GM13976 (cell line): ENCODE measurements at regions not wholly inside any gene's neighbourhood (a gene's known extent, or its start where the extent isn't known, plus 50 kb on each side); places are given as distances from the start of the nearest gene placed in this dataset.

Experiments
- DNase-seq: peaks from one replicate; pipeline ENCODE4 v3.0.0; 2012; ENCODE audit warnings: low spot score
- CTCF ChIP-seq: IDR thresholded peaks from 2 replicates; pipeline ENCODE4 v1.5.1; 2012; ENCODE audit warnings: borderline replicate concordance, mild to moderate bottlenecking; ENCODE audit not compliant: insufficient read depth; ENCODE audit errors: extremely low read depth, missing control alignments, control extremely low read depth
- in situ Hi-C: fragments of 300-500 bp; cut with MboI; formaldehyde crosslinking; loops from one replicate; pipeline ENCODE4 v1.12.0; 2022; ENCODE audit warnings: low sequenced_read_pairs, mixed read lengths, inconsistent platforms; ENCODE audit not compliant: unreplicated experiment

- in situ Hi-C loops = no loop called here
These were observed 259.4 kb upstream of the PROK2 start for GRCh38 chr3:72044231-72044855.

GRCh38 chr3:72043204-72044133, 258.5 kb upstream of the PROK2 start:
- DNase-seq = peak; percentile 36
- TF ChIP-seq CTCF = no peak
- in situ Hi-C loops = no loop called here

More at GRCh38 chr3:72044231-72044855, 259.4 kb upstream of the PROK2 start:
- DNase-seq = no peak
- no peak for TF ChIP-seq CTCF

- TF ChIP-seq CTCF = no peak
- in situ Hi-C loops = no loop called here
- no peak for DNase-seq
These were observed 257.7 kb upstream of the PROK2 start for GRCh38 chr3:72042397-72043203.

- no peak for DNase-seq
- in situ Hi-C loops = no loop called here
These were observed 256.6 kb upstream of the PROK2 start for GRCh38 chr3:72041511-72041910.

GRCh38 chr3:72041076-72041475, 256.1 kb upstream of the PROK2 start:
- no peak for DNase-seq
- TF ChIP-seq CTCF = no peak
- in situ Hi-C loops = no loop called here

More at GRCh38 chr3:72041511-72041910, 256.6 kb upstream of the PROK2 start:
- TF ChIP-seq CTCF = no peak

GRCh38 chr3:72039677-72040076, 254.7 kb upstream of the PROK2 start:
- TF ChIP-seq CTCF = no peak
- in situ Hi-C loops = no loop called here
- no peak for DNase-seq
